ENCODE measurements at regions not wholly inside any gene's neighbourhood (a gene's known extent, or its start where the extent isn't known, plus 50 kb on each side); places are given as distances from the start of the nearest gene placed in this dataset.

- H3K4me1 ChIP-seq (ENCODE audit: control insufficient read depth, insufficient read depth, low read length), result peaks cover 3% of the 10 kb centered on the region
- H3K9me3 ChIP-seq (ENCODE audit: control insufficient read depth, low read length), result no peaks in the 10 kb centered on the region
- no peaks in the 10 kb centered on the region for H3K36me3 ChIP-seq (ENCODE audit: control insufficient read depth, insufficient read depth, low read length)
- no peak overlapping the region for H3K27ac Mint-ChIP-seq
- DNase-seq, result no peak
- H3K4me3 ChIP-seq (ENCODE audit: low read length), result no peak overlapping the region
- no peak overlapping the region for H3K9ac ChIP-seq (ENCODE audit: extremely low read depth, low read length, poor library complexity, severe bottlenecking)
- H3K4me1 Mint-ChIP-seq, result peaks cover 6% of the 10 kb centered on the region
- H3K27me3 Mint-ChIP-seq (ENCODE audit: insufficient read depth), result no peaks in the 10 kb centered on the region
- H3K36me3 Mint-ChIP-seq (ENCODE audit: low read depth), result no peaks in the 10 kb centered on the region
- no peak overlapping the region for H3K4me3 Mint-ChIP-seq
- H3K27ac ChIP-seq (ENCODE audit: low read depth, low read length), result no peak overlapping the region
- 85 to 90% methylated on average over 2 to 7 of the region's 7 CpGs for WGBS, 2 experiments (ENCODE audit: insufficient coverage in 1 of 2, insufficient read length in 1 of 2)
- TF ChIP-seq CTCF (conservative IDR thresholded peaks at IDR 0.05), result no peak
- H3K27me3 ChIP-seq (ENCODE audit: control insufficient read depth, insufficient read depth, low read length, poor library complexity, severe bottlenecking), result no peaks in the 10 kb centered on the region
- no peaks in the 10 kb centered on the region for H3K9me3 Mint-ChIP-seq
Observed at GRCh38 chr3:73291541-73291940, 230.1 kb downstream of the EBLN2 start.

- DNase-seq, result no peak
- WGBS, 2 experiments (ENCODE audit: insufficient coverage in 1 of 2, insufficient read length in 1 of 2), result 88 to 93% methylated on average over 2 to 4 of the region's 4 CpGs
- Histone ChIP-seq H3K27me3 (ENCODE audit: control insufficient read depth, insufficient read depth, low read length, poor library complexity, severe bottlenecking) (no peaks in the 10 kb centered on the region), H3K36me3 (ENCODE audit: control insufficient read depth, insufficient read depth, low read length) (no peaks in the 10 kb centered on the region), H3K4me3 (ENCODE audit: low read length) (no peak overlapping the region), H3K9ac (ENCODE audit: extremely low read depth, low read length, poor library complexity, severe bottlenecking) (no peak overlapping the region), H3K9me3 (ENCODE audit: control insufficient read depth, low read length) (no peaks in the 10 kb centered on the region), H3K4me1 (ENCODE audit: control insufficient read depth, insufficient read depth, low read length) (peaks cover 3% of the 10 kb centered on the region), H3K27ac (ENCODE audit: low read depth, low read length) (no peak overlapping the region)
- Mint-ChIP-seq H3K36me3 (ENCODE audit: low read depth) (no peaks in the 10 kb centered on the region), H3K4me1 (peaks cover 6% of the 10 kb centered on the region), H3K27ac (no peak overlapping the region), H3K9me3 (no peaks in the 10 kb centered on the region), H3K27me3 (ENCODE audit: insufficient read depth) (no peaks in the 10 kb centered on the region), H3K4me3 (no peak overlapping the region)
- no peak for TF ChIP-seq CTCF (conservative IDR thresholded peaks at IDR 0.05)
Observed at GRCh38 chr3:73292220-73292619, 230.8 kb downstream of the EBLN2 start.

GRCh38 chr3:73294537-73294936 is 233.1 kb downstream of the EBLN2 start:
- Mint-ChIP-seq H3K4me3 (no peak overlapping the region), H3K36me3 (ENCODE audit: low read depth) (no peaks in the 10 kb centered on the region), H3K27ac (no peak overlapping the region), H3K4me1 (peaks cover 23% of the 10 kb centered on the region), H3K27me3 (ENCODE audit: insufficient read depth) (no peaks in the 10 kb centered on the region), H3K9me3 (peaks cover 2% of the 10 kb centered on the region)
- Histone ChIP-seq H3K9me3 (ENCODE audit: control insufficient read depth, low read length) (no peaks in the 10 kb centered on the region), H3K4me1 (ENCODE audit: control insufficient read depth, insufficient read depth, low read length) (peaks cover 4% of the 10 kb centered on the region), H3K27me3 (ENCODE audit: control insufficient read depth, insufficient read depth, low read length, poor library complexity, severe bottlenecking) (no peaks in the 10 kb centered on the region), H3K4me3 (ENCODE audit: low read length) (no peak overlapping the region), H3K36me3 (ENCODE audit: control insufficient read depth, insufficient read depth, low read length) (no peaks in the 10 kb centered on the region), H3K27ac (ENCODE audit: low read depth, low read length) (no peak overlapping the region), H3K9ac (ENCODE audit: extremely low read depth, low read length, poor library complexity, severe bottlenecking) (no peak overlapping the region)
- TF ChIP-seq CTCF (conservative IDR thresholded peaks at IDR 0.05), result no peak
- 73 to 85% methylated on average over 4 to 8 of the region's 8 CpGs for WGBS, 2 experiments (ENCODE audit: insufficient coverage in 1 of 2, insufficient read length in 1 of 2)
- peak; percentile 61 for DNase-seq
